Cardiac muscle cell (in vitro differentiated cells and primary cell): ENCODE measurements at regions not wholly inside any gene's neighbourhood (a gene's known extent, or its start where the extent isn't known, plus 50 kb on each side); places are given as distances from the start of the nearest gene placed in this dataset.

Experiments
- DNase-seq, 2 donors: peaks; one replicate each; pipeline versions ENCODE4 v3.0.0 to v3.0.0-alpha.2; 2010 to 2017; ENCODE audit warnings: low read depth in 1 of 2, low spot score in 1 of 2
- H3K27ac ChIP-seq: fragments of 200-600 bp; sonication (generic); 2 replicates; pipeline ENCODE4 v1.5.1; 2016
- H3K27me3 ChIP-seq: fragments of 200-600 bp; sonication (generic); 2 replicates; pipeline ENCODE4 v1.6.0; 2016; ENCODE audit warnings: control low read depth
- H3K36me3 ChIP-seq: fragments of 200-600 bp; sonication (generic); 2 replicates; pipeline ENCODE4 v1.5.1; 2016; ENCODE audit warnings: control low read depth
- H3K4me1 ChIP-seq: fragments of 200-600 bp; sonication (generic); 2 replicates; pipeline ENCODE4 v1.8.1; 2017; ENCODE audit warnings: low read depth, mild to moderate bottlenecking, mixed run types
- H3K4me3 ChIP-seq: fragments of 200-600 bp; sonication (generic); 2 replicates; pipeline ENCODE4 v1.5.1; 2016; ENCODE audit warnings: mild to moderate bottlenecking
- H3K9me3 ChIP-seq: fragments of 200-600 bp; sonication (generic); 2 replicates; pipeline ENCODE4 v1.5.1; 2017; ENCODE audit warnings: low read depth, mild to moderate bottlenecking, control low read depth
- TF ChIP-seq, protein P1 (sequence below): IDR thresholded peaks from 2 replicates; pipeline ENCODE4 v1.5.1; 2012; ENCODE audit warnings: low read depth, mild to moderate bottlenecking, low read length

DNA sequence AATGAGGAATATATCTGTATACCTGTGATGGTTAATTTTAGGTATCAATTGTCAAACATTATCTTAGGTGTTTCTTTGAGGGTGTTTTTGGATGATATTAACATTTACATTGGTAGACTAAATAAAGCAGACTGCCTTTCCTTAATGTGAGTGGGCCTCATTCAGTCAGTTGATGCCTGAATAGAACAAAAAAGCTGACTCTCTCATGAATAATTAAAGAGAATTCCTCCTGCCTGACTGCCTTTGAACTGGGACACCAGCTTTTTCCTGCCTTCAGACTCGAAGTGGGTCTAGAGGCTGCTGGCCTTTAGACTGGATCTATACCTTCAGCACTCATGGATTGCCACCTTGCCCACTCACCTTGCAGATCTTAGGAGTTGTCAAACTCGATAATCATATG is 117.9 kb upstream of the TMEM168 start:
- Histone ChIP-seq H3K27ac (no peak overlapping the region), H3K27me3 (no peaks in the 10 kb centered on the region), H3K4me1 (no peaks in the 10 kb centered on the region), H3K36me3 (peaks cover 13% of the 10 kb centered on the region), H3K9me3 (no peaks in the 10 kb centered on the region), H3K4me3 (no peak overlapping the region)
- TF ChIP-seq, protein P1, sequence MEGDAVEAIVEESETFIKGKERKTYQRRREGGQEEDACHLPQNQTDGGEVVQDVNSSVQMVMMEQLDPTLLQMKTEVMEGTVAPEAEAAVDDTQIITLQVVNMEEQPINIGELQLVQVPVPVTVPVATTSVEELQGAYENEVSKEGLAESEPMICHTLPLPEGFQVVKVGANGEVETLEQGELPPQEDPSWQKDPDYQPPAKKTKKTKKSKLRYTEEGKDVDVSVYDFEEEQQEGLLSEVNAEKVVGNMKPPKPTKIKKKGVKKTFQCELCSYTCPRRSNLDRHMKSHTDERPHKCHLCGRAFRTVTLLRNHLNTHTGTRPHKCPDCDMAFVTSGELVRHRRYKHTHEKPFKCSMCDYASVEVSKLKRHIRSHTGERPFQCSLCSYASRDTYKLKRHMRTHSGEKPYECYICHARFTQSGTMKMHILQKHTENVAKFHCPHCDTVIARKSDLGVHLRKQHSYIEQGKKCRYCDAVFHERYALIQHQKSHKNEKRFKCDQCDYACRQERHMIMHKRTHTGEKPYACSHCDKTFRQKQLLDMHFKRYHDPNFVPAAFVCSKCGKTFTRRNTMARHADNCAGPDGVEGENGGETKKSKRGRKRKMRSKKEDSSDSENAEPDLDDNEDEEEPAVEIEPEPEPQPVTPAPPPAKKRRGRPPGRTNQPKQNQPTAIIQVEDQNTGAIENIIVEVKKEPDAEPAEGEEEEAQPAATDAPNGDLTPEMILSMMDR = no peak
- no peak for DNase-seq

DNA sequence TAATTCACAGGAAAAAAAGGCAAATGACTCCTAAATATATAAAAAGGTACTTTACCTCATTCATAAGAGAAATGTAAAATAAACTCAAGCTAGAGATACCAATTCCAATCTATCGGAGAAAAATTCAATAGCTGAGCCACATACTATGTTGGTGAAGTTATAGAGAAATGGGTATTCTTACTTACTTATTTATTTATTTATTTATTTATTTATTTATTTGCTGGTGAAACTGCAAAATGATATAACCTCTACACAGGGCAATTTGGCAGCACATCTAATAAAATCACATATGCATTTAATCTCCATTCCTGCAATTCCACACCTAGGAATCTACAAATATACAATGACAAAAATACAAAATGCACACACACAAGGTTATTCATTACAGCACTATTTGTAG is 117.5 kb upstream of the TMEM168 start:
- Histone ChIP-seq H3K9me3 (no peaks in the 10 kb centered on the region), H3K36me3 (peaks cover 13% of the 10 kb centered on the region), H3K4me1 (no peaks in the 10 kb centered on the region), H3K4me3 (no peak overlapping the region), H3K27me3 (no peaks in the 10 kb centered on the region), H3K27ac (no peak overlapping the region)
- no peak for DNase-seq
- TF ChIP-seq, protein P1 = no peak

DNA sequence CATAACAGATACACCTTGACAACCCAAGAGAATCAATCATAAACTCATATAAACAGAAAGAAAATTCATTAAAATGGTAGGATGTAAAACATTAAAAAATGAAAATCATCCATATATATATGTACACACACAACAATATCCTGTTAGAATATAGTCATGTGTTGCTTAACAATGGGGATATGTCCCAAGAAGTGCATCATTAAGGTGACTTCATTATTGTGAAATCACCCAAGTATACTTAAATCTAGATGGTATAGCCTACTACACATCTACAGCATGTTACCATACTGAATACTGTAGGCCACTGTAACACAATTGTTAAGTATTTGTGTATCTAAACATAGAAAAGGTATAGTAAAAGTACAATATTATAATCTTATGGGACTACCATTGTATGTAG is 115.8 kb upstream of the TMEM168 start:
- H3K4me3 ChIP-seq = no peak overlapping the region
- no peak overlapping the region for H3K27ac ChIP-seq
- no peak for DNase-seq
- H3K36me3 ChIP-seq = peaks cover 9% of the 10 kb centered on the region
- no peaks in the 10 kb centered on the region for H3K9me3 ChIP-seq
- TF ChIP-seq, protein P1 = no peak
- no peaks in the 10 kb centered on the region for H3K27me3 ChIP-seq
- no peaks in the 10 kb centered on the region for H3K4me1 ChIP-seq

DNA sequence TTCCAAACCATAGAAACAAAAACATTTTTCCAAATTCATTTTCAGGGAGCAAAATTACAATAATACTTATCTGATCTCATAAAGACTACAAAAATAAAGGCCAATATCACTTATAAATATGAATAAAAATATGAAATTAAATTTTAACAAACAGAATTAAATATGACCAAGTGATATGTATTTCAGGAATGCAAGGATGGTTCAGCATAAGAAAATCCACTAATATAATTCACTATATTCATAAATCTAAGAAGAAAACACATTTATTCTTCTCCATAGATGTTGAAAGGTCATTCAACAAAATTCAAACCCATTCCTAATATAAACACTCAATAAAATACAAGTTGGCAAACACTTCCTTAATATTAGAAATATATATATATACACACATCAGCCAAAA is 115.2 kb upstream of the TMEM168 start:
- no peak overlapping the region for H3K4me3 ChIP-seq
- no peaks in the 10 kb centered on the region for H3K9me3 ChIP-seq
- no peak overlapping the region for H3K27ac ChIP-seq
- TF ChIP-seq, protein P1 = no peak
- H3K27me3 ChIP-seq = no peaks in the 10 kb centered on the region
- no peaks in the 10 kb centered on the region for H3K4me1 ChIP-seq
- peaks cover 8% of the 10 kb centered on the region for H3K36me3 ChIP-seq
- DNase-seq = no peak

DNA sequence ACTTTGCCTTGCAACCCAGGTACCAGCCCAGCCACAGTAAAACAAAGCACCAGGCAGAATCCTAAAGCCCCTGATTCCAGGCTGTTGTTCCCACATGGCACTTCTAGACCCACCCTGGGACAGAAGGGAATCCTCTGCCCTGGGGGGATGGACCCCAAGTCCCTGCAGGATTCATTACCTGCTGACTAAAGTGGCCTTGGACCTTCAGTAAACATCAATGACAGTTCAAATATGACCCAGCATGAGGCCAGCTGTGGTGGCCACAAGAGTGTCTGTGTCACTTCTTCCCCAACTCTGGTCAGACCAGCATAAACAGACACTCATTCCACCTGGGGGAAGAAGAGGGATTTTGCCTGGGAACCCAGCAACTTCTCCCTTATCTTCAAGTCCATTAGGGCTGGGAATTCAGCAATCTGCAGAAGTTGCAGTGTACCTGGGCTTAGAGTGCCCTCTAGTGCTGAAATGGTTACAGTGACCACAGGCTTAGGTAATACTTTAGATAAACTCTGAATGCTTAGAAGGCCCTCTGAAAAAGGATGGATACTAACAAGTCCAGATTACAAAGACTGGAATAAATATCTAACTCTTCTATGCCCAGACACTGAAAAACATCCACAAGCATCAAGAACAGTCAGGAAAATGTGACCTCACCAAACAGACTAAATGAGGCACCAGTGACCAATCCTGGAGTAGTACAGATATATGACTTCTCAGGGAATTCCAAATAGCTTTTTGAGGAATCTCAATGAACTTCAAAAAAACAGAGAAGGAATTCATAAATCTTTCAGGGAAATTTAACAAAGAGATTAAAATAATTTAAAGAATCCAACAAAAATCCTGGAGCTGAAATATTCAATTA is 108.5 kb upstream of the TMEM168 start:
- Histone ChIP-seq H3K4me3 (no peak overlapping the region), H3K9me3 (no peaks in the 10 kb centered on the region), H3K4me1 (peaks cover 5% of the 10 kb centered on the region), H3K27me3 (no peaks in the 10 kb centered on the region), H3K27ac (peak overlapping the region; percentile 6), H3K36me3 (peaks cover 7% of the 10 kb centered on the region)
- TF ChIP-seq, protein P1 = peak; percentile 88
- peak; percentile 62 to 84 for DNase-seq
